ENCODE measurements at regions not wholly inside any gene's neighbourhood (a gene's known extent, or its start where the extent isn't known, plus 50 kb on each side); places are given as distances from the start of the nearest gene placed in this dataset.

GRCh38 chr4:132709056-132709455 lies 440.0 kb upstream of the PCDH10 start:
- TF ChIP-seq, protein P1, sequence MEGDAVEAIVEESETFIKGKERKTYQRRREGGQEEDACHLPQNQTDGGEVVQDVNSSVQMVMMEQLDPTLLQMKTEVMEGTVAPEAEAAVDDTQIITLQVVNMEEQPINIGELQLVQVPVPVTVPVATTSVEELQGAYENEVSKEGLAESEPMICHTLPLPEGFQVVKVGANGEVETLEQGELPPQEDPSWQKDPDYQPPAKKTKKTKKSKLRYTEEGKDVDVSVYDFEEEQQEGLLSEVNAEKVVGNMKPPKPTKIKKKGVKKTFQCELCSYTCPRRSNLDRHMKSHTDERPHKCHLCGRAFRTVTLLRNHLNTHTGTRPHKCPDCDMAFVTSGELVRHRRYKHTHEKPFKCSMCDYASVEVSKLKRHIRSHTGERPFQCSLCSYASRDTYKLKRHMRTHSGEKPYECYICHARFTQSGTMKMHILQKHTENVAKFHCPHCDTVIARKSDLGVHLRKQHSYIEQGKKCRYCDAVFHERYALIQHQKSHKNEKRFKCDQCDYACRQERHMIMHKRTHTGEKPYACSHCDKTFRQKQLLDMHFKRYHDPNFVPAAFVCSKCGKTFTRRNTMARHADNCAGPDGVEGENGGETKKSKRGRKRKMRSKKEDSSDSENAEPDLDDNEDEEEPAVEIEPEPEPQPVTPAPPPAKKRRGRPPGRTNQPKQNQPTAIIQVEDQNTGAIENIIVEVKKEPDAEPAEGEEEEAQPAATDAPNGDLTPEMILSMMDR (IDR thresholded peaks at IDR 0.05; ENCODE audit: poor library complexity): no peak
- TF ChIP-seq EZH2 (IDR thresholded peaks at IDR 0.05; ENCODE audit: borderline replicate concordance): no peak
